Transverse colon (tissue), 4 donors: ENCODE measurements at regions not wholly inside any gene's neighbourhood (a gene's known extent, or its start where the extent isn't known, plus 50 kb on each side); places are given as distances from the start of the nearest gene placed in this dataset.

Experiments used
- CTCF ChIP-seq, 5 experiments: fragments of 200-600 bp in 3 of 5; fragments of 450-650 bp in 2 of 5; sonication (generic) in 3 of 5; IDR thresholded peaks; 1 replicate in 2 of 5; 2 replicates in 3 of 5; pipeline ENCODE4 v1.5.1; 2016 to 2017; ENCODE audit warnings: antibody characterized with exemption in 5 of 5, inconsistent platforms in 3 of 5, mild to moderate bottlenecking in 2 of 5, moderate library complexity in 1 of 5
- EP300 ChIP-seq: sonication (generic); formaldehyde crosslinking; IDR thresholded peaks from one replicate; pipeline ENCODE4 v1.6.1; 2017; ENCODE audit warnings: antibody characterized with exemption, low read depth
- POLR2A ChIP-seq: fragments of 450-650 bp; IDR thresholded peaks from one replicate; pipeline ENCODE4 v1.6.1; 2016; ENCODE audit warnings: antibody characterized with exemption, mild to moderate bottlenecking, moderate library complexity
- POLR2AphosphoS5 ChIP-seq, 3 donors: sonication (generic); formaldehyde crosslinking; IDR thresholded peaks; one replicate each; pipeline ENCODE4 v1.6.1; 2016; ENCODE audit warnings: antibody characterized with exemption in 3 of 3

- TF ChIP-seq POLR2A (no peak), CTCF (IDR thresholded peaks at IDR 0.05) (no peak), POLR2AphosphoS5 (IDR thresholded peaks at IDR 0.05) (no peak), EP300 (no peak)
Observed at GRCh38 chr3:175957427-175957826, 1098.3 kb downstream of the NAALADL2 start.
